Left lung (tissue), 4 donors: ENCODE measurements at regions not wholly inside any gene's neighbourhood (a gene's known extent, or its start where the extent isn't known, plus 50 kb on each side); places are given as distances from the start of the nearest gene placed in this dataset.

Source experiments
- ATAC-seq: fragments of 200-7000 bp; cut with Tn5 transposase; one replicate; pipeline ENCODE4 v1.9.1; 2020; ENCODE audit warnings: moderate library complexity
- DNase-seq, 4 donors: peaks; one replicate each; pipeline ENCODE4 v3.0.0-alpha.2; 2013 to 2020
- H3K27ac ChIP-seq, 2 donors: fragments of 200-600 bp; sonication (generic) in 1 of 2; one replicate each; pipeline versions ENCODE4 v1.5.0 to v1.8.0; 2020 to 2021
- H3K27me3 ChIP-seq, 2 donors: fragments of 200-600 bp; sonication (generic) in 1 of 2; one replicate each; pipeline versions ENCODE4 v1.5.0 to v1.8.0; 2020 to 2021
- H3K36me3 ChIP-seq, 2 donors: fragments of 200-600 bp; sonication (generic) in 1 of 2; one replicate each; pipeline versions ENCODE4 v1.5.0 to v1.8.0; 2020 to 2021
- H3K4me1 ChIP-seq, 2 donors: fragments of 200-600 bp; one replicate each; pipeline ENCODE4 v1.8.0; 2021
- H3K4me3 ChIP-seq, 2 donors: fragments of 200-600 bp; sonication (generic) in 1 of 2; one replicate each; pipeline versions ENCODE4 v1.5.0 to v1.8.0; 2020 to 2021; ENCODE audit warnings: mild to moderate bottlenecking in 1 of 2
- H3K9me3 ChIP-seq, 2 donors: fragments of 200-600 bp; sonication (generic) in 1 of 2; one replicate each; pipeline versions ENCODE4 v1.5.0 to v1.8.0; 2020 to 2021
- intact Hi-C, 2 donors: fragments of 100-400 bp; cut with DNase I; formaldehyde crosslinking; loops; one replicate each; pipeline versions ENCODE4 v1.11.2 to v1.14.2; 2022
- TF ChIP-seq, protein P1 (sequence below), 2 donors: fragments of 200-600 bp; sonication (generic) in 1 of 2; IDR thresholded peaks; one replicate each; pipeline versions ENCODE4 v1.5.0 to v1.8.0; 2021; ENCODE audit warnings: antibody characterized with exemption in 2 of 2
- donor health status: DM: no; HTN: yes; CAD: no.
- donor health status: DM: no; HTN: no; CAD: no.

DNA sequence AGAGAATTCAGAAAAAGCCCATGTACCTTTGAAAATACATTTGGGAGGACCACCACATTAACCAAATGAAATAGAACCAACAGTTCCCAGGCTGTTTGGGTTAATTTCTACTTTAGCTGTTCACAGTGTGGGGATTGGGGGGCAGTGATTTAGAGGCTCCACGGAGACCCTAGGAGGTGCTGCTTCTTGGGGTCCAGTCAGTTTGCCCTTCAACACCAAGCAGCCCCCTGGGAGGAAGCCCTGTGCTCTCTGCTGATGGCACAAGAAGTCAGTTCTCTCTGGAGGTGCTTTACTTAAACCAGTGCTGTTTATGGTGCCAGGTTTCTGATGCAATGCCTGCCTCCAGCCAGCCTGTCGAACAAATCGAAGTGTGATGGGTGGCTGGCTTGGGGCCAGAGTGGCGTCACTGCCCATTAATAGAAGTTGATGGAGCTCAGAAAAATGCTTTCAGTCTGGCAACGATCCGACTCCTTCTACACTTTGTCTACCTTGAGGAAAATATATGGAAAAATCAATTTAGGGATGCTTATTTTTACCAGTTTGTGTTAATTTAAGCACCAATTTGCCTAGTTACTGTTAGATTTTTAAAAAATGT lies 134.0 kb downstream of the SNX18 start:
- H3K9me3 ChIP-seq: peaks cover 0 to 3% of the 10 kb centered on the region in 2 donors
- no peak overlapping the region for H3K27ac ChIP-seq
- DNase-seq (peak in 1 of 4 donors; percentile 76), ATAC-seq (no peak)
- intact Hi-C loops: no loop called here
- TF ChIP-seq, protein P1, sequence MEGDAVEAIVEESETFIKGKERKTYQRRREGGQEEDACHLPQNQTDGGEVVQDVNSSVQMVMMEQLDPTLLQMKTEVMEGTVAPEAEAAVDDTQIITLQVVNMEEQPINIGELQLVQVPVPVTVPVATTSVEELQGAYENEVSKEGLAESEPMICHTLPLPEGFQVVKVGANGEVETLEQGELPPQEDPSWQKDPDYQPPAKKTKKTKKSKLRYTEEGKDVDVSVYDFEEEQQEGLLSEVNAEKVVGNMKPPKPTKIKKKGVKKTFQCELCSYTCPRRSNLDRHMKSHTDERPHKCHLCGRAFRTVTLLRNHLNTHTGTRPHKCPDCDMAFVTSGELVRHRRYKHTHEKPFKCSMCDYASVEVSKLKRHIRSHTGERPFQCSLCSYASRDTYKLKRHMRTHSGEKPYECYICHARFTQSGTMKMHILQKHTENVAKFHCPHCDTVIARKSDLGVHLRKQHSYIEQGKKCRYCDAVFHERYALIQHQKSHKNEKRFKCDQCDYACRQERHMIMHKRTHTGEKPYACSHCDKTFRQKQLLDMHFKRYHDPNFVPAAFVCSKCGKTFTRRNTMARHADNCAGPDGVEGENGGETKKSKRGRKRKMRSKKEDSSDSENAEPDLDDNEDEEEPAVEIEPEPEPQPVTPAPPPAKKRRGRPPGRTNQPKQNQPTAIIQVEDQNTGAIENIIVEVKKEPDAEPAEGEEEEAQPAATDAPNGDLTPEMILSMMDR (IDR thresholded peaks at IDR 0.05): no peak
- peaks cover 11 to 37% of the 10 kb centered on the region in 2 donors for H3K4me1 ChIP-seq
- no peaks in the 10 kb centered on the region for H3K36me3 ChIP-seq
- no peaks in the 10 kb centered on the region for H3K27me3 ChIP-seq
- no peak overlapping the region for H3K4me3 ChIP-seq

DNA sequence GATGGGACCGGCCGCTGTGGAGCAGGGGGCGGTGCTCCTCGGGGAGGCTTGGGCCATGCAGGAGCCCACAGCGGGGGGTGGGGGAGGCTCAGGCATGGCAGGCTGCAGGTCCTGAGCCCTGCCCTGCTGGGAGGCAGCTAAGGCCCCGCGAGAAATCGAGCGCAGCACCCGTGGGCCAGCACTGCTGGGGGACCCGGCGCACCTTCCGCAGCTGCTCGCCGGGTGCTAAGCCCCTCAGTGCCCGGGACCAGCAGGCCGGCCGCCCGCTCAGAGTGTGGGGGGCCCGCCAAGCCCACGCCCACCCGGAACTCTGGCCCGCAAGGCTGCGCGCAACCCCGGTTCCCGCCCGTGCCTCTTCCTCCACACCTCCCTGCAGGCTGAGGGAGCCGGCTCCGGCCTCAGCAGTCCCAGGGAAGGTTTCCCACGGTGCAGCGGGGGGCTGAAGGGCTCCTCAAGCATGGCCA lies 131.5 kb downstream of the SNX18 start:
- TF ChIP-seq, protein P1 (IDR thresholded peaks at IDR 0.05): no peak
- DNase-seq: peak in 1 of 4 donors; percentile 67
- peaks cover 0 to 3% of the 10 kb centered on the region in 2 donors for H3K9me3 ChIP-seq
- no peak overlapping the region for H3K4me3 ChIP-seq
- no peak for ATAC-seq
- no peaks in the 10 kb centered on the region for H3K36me3 ChIP-seq
- intact Hi-C loops: no loop called here
- H3K27me3 ChIP-seq: no peaks in the 10 kb centered on the region
- no peak overlapping the region for H3K27ac ChIP-seq
- peaks cover 15 to 32% of the 10 kb centered on the region in 2 donors for H3K4me1 ChIP-seq

DNA sequence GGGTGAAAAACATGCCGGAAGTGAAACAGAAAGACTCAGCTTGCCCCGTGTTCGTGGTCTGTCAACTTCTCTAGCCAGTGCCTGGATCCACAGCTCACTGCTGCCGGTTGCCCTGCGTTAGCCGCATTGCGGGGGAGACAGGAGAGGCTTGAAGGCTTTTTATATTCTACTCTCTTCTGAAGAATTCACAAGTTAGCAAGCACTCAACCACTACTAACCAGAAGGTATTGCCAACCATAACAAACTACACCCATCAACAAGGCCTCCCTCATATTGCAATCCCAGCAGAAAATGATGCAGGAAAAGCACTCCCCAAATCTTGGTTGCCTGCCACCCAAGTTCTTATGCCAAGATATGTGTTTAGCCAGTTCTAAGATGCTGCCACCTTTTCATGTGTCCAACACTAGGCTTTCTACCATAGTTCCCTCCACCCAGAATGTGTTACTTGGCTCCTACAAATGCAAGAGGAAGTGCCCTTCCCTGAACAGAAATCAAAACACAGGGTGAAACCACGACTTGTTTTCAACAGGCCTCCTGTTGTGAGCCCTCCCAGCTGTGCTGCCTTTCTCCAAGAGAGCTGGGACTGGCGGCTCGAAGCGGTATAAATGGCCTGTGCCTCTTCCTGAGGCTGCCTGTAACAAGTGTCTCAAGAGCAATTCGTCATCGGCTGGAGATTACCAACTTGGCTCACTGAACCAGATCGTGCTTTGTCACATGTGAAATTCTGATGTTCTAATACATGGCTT lies 129.0 kb downstream of the SNX18 start:
- peaks cover 15 to 27% of the 10 kb centered on the region in 2 donors for H3K4me1 ChIP-seq
- no peak overlapping the region for H3K4me3 ChIP-seq
- peak; percentile 87 for ATAC-seq
- TF ChIP-seq, protein P1 (IDR thresholded peaks at IDR 0.05): no peak
- intact Hi-C loops: no loop called here
- H3K27me3 ChIP-seq: no peaks in the 10 kb centered on the region
- DNase-seq: peak in 3 of 4 donors; percentile 70 to 82 (median 76)
- H3K36me3 ChIP-seq: no peaks in the 10 kb centered on the region
- H3K9me3 ChIP-seq: peaks cover 0 to 3% of the 10 kb centered on the region in 2 donors
- peak overlapping the region; percentile 71 to 88 for H3K27ac ChIP-seq

DNA sequence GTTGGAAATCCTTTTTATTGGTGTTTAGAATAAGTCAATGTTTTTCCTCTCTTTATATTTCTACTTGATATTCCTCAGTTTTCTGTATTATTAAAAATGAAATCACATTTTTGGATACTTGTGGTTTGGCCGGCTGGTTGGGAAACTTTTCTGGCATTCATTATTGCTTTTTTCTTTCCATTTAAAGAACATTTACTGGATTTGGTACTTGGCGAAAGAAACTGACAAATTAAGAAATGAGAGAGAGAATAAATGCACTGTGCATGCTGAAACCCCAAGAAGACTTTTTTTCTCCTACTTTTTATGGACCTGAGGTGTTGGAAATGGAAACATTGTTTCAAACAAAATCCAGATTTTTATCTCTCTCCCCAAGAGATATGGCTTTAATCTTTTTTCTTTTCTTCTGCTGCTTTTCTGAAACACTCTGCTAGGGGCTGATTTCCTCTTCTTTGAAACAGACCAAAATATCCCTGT lies 128.4 kb downstream of the SNX18 start:
- Histone ChIP-seq H3K9me3 (peaks cover 0 to 3% of the 10 kb centered on the region in 2 donors), H3K27ac (peak overlapping the region; percentile 71 to 88), H3K36me3 (no peaks in the 10 kb centered on the region), H3K4me3 (no peak overlapping the region), H3K4me1 (peaks cover 15 to 27% of the 10 kb centered on the region in 2 donors), H3K27me3 (no peaks in the 10 kb centered on the region)
- ATAC-seq: peak; percentile 32
- intact Hi-C loops: no loop called here
- TF ChIP-seq, protein P1 (IDR thresholded peaks at IDR 0.05): no peak
- DNase-seq: no peak

DNA sequence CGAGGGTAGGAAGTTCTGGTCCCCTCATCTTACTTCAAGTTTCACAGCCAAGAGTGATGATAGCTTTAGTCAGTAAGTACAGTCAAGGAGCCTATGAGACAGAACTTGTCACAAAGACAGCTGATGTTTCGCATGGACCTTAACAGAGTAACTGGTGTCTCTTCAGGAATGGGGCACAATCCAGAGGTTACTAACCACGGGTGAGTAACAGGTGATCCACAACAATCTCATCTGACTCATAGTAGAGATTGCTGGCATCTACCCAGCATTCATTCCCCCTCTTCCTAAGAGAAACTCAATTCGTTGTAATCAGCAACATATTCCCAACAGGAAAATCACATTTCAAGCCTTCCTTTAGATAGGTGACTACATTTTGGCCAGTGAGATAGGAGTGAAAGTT lies 126.7 kb downstream of the SNX18 start:
- ATAC-seq: no peak
- Histone ChIP-seq H3K27me3 (no peaks in the 10 kb centered on the region), H3K4me3 (no peak overlapping the region), H3K4me1 (peaks cover 15 to 27% of the 10 kb centered on the region in 2 donors), H3K27ac (no peak overlapping the region), H3K9me3 (peaks cover 0 to 3% of the 10 kb centered on the region in 2 donors), H3K36me3 (no peaks in the 10 kb centered on the region)
- intact Hi-C loops: no loop called here
- no peak for DNase-seq
- TF ChIP-seq, protein P1 (IDR thresholded peaks at IDR 0.05): no peak
